ENCODE measurements at regions not wholly inside any gene's neighbourhood (a gene's known extent, or its start where the extent isn't known, plus 50 kb on each side); places are given as distances from the start of the nearest gene placed in this dataset.

GRCh38 chr11:130587658-130588057, 139.2 kb downstream of the ADAMTS15 start:
- DNase-seq, result no peak

GRCh38 chr11:130588471-130588870, 140.0 kb downstream of the ADAMTS15 start:
- no peak for DNase-seq

DNA sequence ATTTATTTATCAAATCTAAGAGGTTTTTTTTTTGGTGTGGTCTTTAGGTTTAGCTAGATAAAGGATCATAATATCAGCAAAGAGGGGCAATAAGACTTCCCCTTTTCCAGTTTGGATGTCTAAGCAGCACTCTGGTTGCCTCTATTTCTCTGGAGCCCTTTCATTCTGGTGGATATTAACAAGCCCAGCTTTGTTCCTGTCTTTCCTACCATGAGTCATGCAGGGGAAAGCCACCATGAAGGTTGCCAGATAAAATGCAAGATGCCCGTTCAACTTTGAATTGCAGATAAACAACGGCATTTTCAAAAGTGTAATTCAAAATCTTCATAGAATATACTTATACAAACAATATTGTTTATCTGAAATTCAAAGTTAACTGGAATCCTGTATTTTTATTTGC, 143.6 kb downstream of the ADAMTS15 start:
- DNase-seq, result no peak

GRCh38 chr11:130593064-130593463, 144.6 kb downstream of the ADAMTS15 start:
- DNase-seq, result no peak

DNA sequence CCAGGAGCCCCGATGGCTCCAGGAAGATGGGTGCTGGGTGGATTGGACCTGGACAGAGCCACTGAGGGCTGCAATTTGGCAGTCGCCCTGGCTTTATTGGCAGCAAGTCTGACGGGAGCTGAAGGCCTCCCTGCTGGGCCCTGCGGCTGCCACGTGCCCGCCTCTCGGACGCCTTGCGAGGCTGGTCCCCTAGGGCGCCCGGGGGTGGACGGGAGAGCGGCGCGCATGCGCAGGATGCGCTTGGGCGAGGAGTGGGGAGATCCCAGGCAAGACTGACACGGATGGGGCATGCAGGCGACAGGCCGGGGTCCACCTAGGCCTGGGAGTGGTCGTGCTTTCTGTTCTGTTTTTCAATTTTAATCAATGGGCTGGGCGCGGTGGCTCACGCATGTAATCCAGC, 150.0 kb downstream of the ADAMTS15 start:
- DNase-seq, result no peak

- no peak for DNase-seq
Observed at GRCh38 chr11:130599073-130599654, 150.7 kb downstream of the ADAMTS15 start.

DNA sequence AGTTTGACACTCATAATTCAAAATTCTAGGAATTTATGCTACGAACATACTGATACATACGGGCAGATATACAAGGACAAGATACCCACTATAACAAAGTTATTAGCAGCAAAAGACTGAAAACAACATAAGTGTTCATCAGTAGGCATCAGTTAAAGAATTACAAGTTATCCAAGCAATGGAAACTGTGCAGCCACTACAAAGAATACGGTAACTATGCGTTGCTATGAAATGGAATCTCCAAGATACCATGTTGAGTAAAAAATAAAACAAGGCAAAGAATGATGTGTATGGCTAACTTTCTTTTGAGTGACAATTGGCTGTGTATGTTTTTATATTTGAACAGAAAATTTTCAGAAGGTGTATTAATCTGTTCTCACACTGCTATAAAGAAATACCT, 151.7 kb downstream of the ADAMTS15 start:
- no peak for DNase-seq

DNA sequence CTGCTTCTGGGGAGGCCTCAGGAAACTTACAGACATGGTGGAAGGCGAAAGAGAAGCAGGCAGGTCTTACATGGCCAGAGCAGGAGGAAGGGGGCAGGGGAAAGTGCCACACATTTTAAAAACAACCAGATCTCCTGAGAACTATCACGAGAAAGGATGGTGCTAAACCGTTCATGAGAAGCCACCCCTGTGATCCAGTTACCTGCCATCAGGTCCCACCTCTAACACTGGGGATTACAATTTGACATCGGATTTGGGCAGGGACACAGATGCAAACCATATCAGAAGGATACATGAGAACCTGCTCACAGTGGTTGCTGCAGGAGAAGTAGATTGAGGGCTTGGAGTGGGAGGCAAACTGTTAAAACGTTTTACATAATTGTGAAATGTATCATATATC, 152.2 kb downstream of the ADAMTS15 start:
- no peak for DNase-seq

DNA sequence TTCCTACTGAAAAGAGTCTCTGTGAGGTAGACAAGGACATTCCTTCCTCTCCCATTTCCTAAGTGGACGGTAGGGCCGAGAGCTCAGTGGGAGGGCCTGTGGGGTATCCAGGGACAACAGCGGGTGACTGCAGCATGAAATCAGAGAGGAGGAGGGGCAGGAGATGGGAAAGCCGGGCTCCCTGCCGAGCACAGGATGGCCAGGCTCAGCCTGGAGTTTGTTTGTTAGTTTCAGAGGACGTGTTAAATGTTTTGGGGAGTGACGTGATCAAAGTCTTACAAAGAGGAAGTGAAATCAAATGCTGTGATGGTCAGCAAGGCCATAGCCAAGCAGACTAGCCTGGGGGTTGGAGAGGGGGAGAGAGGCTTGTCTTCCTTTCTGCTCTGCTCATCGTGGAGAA, 152.7 kb downstream of the ADAMTS15 start:
- DNase-seq, result no peak

DNA sequence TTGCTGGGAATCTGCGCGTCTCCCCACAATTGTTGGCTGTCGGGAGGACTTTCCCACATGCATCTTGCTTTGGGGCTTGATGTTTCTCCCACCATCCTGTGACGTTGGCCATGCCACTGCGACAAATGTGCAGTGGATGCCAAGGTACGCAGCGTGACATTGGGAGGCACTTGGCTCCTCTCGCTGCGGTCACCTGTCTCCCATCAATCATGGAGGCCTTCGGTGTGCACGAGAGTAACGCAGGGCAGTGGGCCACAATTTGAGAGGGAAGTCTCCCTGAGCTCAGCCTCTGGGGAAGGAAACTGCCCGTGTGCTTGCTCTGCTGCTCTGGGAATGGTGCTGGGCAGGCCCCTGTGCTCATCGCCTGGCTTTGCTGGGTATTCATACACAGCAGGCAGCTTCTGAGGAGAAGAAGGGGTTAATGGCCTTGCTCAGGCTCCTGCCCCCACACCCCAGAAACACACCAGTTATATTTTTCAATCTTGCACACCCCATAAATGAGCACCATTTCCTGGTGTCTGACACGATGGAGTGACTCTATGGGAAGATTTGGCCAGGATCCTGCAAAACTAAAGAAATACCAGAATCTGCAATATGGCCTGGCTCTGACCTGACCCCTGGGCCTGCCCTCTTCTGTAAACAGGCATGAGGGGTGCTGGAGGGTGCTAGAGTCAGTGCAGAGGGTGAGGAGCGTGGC, 153.5 kb downstream of the ADAMTS15 start:
- DNase-seq, result no peak

DNA sequence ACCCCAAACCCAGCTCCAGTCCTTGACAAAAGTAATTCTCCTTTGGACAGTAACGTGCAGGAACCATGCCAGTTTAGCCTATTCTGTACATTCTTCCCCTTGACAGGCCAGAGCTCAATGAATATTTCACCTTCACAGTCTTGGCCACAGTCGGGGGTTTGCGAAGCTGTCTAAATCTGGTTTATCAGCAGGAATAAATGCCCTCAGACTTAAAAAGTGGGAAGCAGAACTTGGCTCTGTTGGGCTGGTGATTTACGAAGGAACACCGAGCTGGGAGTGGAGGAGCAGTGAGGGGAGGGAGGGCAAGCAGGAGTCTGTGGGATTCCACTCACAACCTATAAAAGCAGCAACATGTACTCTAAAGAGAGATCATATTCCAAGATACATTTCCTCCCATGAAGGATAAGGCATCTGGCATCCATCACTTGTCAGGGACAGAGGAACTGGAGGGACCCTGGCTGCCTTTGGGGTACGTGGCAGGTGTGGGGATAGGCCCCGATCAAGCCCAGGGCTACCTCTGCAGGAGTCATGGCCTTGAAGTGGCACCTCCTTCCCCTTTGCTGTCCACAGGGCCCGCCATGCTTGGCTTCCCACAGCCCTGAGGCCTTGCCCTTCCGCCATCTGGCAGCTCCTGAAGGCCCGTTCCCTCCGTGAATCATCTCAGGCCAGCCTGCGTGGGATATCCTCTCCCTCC, 154.3 kb downstream of the ADAMTS15 start:
- no peak for DNase-seq

- DNase-seq, result no peak
Observed at GRCh38 chr11:130603335-130603906, 155.0 kb downstream of the ADAMTS15 start.

DNA sequence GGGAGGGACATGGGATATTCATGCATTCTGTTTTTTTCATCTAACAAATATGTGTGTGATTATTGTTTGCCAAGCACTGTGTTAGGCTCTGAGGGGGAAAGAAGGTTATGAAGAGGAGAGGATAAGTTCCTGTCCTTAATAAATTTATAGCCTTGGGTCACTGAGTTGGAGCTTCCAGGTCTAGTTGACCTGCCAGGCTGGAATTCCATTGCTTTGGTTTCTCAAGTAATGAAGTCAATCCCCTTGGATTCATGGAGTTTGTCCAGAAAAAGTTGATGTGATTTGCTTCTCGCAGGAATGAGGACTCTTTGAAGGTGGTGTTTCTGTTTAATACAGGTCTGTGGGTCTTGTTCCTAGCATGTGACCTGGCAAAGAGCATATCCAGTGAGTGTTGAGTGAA, 156.2 kb downstream of the ADAMTS15 start:
- DNase-seq, result no peak

DNA sequence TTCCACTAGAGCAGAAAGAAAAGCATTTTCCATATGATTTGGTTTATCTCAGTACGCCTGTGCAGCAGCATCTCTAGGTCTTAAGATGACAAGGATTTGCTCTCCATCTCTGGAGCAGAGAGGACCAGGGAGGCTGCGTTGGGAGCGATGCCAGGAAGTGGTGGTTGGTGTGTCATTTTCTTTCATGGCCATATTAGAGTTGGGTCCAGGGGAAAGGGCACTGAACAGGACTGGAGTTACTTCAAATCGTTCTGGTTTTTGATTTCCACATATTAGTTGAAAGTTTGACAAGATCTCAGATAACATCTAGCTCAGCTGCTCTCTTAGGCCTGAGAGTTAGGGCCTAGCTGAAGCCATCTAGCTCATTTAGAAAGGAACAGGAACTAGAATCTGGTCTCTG, 157.7 kb downstream of the ADAMTS15 start:
- no peak for DNase-seq

GRCh38 chr11:130606781-130607511, 158.5 kb downstream of the ADAMTS15 start:
- no peak for DNase-seq

DNA sequence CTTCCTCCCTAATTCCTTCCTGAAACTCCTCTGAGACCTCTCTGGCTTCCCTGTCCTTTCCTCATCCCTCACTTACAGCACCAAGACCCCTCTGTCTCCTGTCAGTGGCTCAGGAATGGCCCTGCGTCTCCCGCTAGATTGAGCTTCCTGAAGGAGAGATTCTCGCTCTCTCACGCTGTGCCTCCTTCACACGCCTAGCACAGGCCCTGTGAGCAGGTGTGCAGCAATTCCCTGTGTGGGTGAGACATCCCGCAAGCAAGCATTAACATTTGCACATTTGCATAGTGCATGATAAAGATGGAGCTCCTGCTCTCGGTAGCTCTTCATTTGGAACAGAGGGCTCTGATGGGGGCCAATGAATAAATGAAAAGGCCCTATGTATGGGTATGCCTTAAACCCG, 159.8 kb downstream of the ADAMTS15 start:
- no peak for DNase-seq

DNA sequence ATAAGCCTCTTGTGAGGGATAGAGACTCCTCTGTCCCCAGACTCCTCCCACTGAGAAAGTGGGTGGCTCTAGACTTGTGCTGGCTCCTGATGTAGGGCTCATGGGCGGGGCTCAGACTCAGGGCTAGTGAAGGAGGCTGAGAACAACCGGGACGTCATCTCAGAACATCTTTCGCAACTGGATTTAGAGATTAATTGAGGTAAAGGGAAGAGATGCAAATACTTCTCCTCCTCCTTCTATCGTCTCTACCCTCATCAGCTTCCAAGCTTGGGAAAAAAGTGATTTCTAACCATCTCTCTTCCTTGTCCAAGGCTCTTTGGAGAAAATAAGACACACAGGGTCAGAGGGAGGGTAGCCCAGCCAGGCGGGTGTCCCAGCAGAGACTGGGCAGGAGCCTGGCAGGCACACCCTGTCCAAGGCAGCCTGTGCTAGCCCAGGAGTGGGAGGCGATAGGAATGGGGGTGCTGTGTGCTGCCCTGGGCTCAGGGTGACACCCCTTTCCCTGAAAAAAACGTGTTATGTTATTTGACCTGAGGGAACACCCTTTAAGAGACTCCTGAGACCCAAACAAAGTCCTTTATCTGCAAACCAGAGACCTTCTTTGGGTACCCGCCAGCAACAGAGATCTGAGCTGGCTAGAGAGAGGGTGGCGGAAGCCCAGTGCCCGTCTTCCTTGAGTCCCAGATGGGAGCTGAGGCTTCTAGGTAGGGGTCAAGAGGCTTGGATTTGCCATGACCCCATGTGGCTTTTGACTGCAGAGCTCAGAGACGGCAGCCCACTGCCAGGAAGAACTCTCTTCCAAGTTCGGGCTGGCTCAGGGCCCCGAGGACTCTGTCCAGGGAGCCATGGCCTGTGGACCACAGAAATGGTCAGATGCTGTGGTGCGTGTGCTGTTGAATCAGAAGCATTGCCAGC, 160.9 kb downstream of the ADAMTS15 start:
- DNase-seq, result no peak

GRCh38 chr11:130611791-130612251, 163.4 kb downstream of the ADAMTS15 start:
- no peak for DNase-seq

GRCh38 chr11:130612291-130612851, 163.9 kb downstream of the ADAMTS15 start:
- no peak for DNase-seq

- DNase-seq, result no peak
Observed at GRCh38 chr11:130613396-130613795, 165.0 kb downstream of the ADAMTS15 start.

- DNase-seq, result no peak
Observed at GRCh38 chr11:130614591-130614990, 166.1 kb downstream of the ADAMTS15 start.

- no peak for DNase-seq
Observed at GRCh38 chr11:130615561-130615960, 167.1 kb downstream of the ADAMTS15 start.
